HFF-Myc (cell line): ENCODE measurements at regions not wholly inside any gene's neighbourhood (a gene's known extent, or its start where the extent isn't known, plus 50 kb on each side); places are given as distances from the start of the nearest gene placed in this dataset.
"Not testable (repeated sequence)": the region's sequence is repeated elsewhere in the genome, so short reads cannot be mapped to it uniquely, and the experiment has no call there.

Experiments used
- DNase-seq: peaks from one replicate; pipeline ENCODE4 v3.0.0-alpha.2; 2011; ENCODE audit warnings: low read depth; ENCODE audit errors: extremely low read depth
- H3K4me3 ChIP-seq: replicated peaks from 2 replicates; pipeline ENCODE4 v1.5.1; 2011; ENCODE audit warnings: low read depth, mild to moderate bottlenecking, control low read depth, low read length
- CTCF ChIP-seq: IDR thresholded peaks from 2 replicates; pipeline ENCODE4 v1.5.1; 2012; ENCODE audit warnings: mild to moderate bottlenecking, low read depth, low read length, control low read depth; ENCODE audit errors: missing control alignments

- no peak for TF ChIP-seq CTCF
- no peak for DNase-seq
- no peak overlapping the region for H3K4me3 ChIP-seq
Observed at GRCh38 chr22:33167998-33168790, 110.0 kb upstream of the SYN3 start.

GRCh38 chr22:33166206-33166605 is 108.0 kb upstream of the SYN3 start:
- TF ChIP-seq CTCF: no peak
- no peak for DNase-seq

GRCh38 chr22:33163815-33164214 is 105.6 kb upstream of the SYN3 start:
- DNase-seq: no peak
- H3K4me3 ChIP-seq: no peak overlapping the region
- TF ChIP-seq CTCF: no peak

More at GRCh38 chr22:33166206-33166605, 108.0 kb upstream of the SYN3 start:
- H3K4me3 ChIP-seq: no peak overlapping the region

GRCh38 chr22:33162196-33162595 is 104.0 kb upstream of the SYN3 start:
- TF ChIP-seq CTCF: no peak
- no peak overlapping the region for H3K4me3 ChIP-seq
- DNase-seq: no peak

- no peak overlapping the region for H3K4me3 ChIP-seq
- no peak for DNase-seq
- TF ChIP-seq CTCF: no peak
Observed at GRCh38 chr22:33160525-33160924, 102.3 kb upstream of the SYN3 start.

- not testable (repeated sequence) for DNase-seq, H3K4me3 ChIP-seq
Observed at GRCh38 chr22:33154967-33155366, 96.8 kb upstream of the SYN3 start.

GRCh38 chr22:33149611-33150010 is 91.4 kb upstream of the SYN3 start:
- TF ChIP-seq CTCF: no peak
- no peak for DNase-seq
- H3K4me3 ChIP-seq: no peak overlapping the region
